Mesendoderm (in vitro differentiated cells): ENCODE measurements at regions not wholly inside any gene's neighbourhood (a gene's known extent, or its start where the extent isn't known, plus 50 kb on each side); places are given as distances from the start of the nearest gene placed in this dataset.
A peak's percentile ranks its signal among the peaks of the same experiment; 100 is the strongest.

Experiments used
- DNase-seq: peaks from one replicate; pipeline ENCODE4 v3.0.0; 2013
- H2AK5ac ChIP-seq: 2 replicates; pipeline ENCODE4 v1.6.1; 2013; ENCODE audit warnings: low read length, inconsistent platforms
- H2BK120ac ChIP-seq: 2 replicates; pipeline ENCODE4 v1.6.1; 2013; ENCODE audit warnings: low read depth, mild to moderate bottlenecking, low read length, moderate library complexity, mixed read lengths
- H2BK15ac ChIP-seq: replicated peaks from 2 replicates; pipeline ENCODE4 v1.6.1; 2013; ENCODE audit warnings: low read depth, mild to moderate bottlenecking, moderate library complexity
- H2BK5ac ChIP-seq: 2 replicates; pipeline ENCODE4 v1.6.1; 2013; ENCODE audit warnings: low read length, inconsistent platforms
- H3K18ac ChIP-seq: 2 replicates; pipeline ENCODE4 v1.6.1; 2013; ENCODE audit warnings: mild to moderate bottlenecking, low read length, mixed read lengths
- H3K23ac ChIP-seq: one replicate; pipeline ENCODE4 v1.6.1; 2013; ENCODE audit warnings: low read length
- H3K27ac ChIP-seq: 2 replicates; pipeline ENCODE4 v1.5.1; 2013; ENCODE audit warnings: low read depth, mild to moderate bottlenecking, inconsistent platforms, low read length, moderate library complexity
- H3K27me3 ChIP-seq: 2 replicates; pipeline ENCODE4 v1.6.1; 2013; ENCODE audit warnings: low read length, control low read depth, mild to moderate bottlenecking, inconsistent platforms; ENCODE audit not compliant: insufficient read depth, poor library complexity
- H3K36me3 ChIP-seq: 2 replicates; pipeline ENCODE4 v1.6.1; 2013; ENCODE audit warnings: low read length, inconsistent platforms; ENCODE audit not compliant: control insufficient read depth, insufficient read depth
- H3K4ac ChIP-seq: one replicate; pipeline ENCODE4 v1.6.1; 2013; ENCODE audit warnings: low read depth, mild to moderate bottlenecking, low read length, moderate library complexity
- H3K4me1 ChIP-seq: 2 replicates; pipeline ENCODE4 v1.6.1; 2013; ENCODE audit warnings: low read depth, low read length, inconsistent platforms; ENCODE audit not compliant: control insufficient read depth
- H3K4me2 ChIP-seq: 2 replicates; pipeline ENCODE4 v1.6.1; 2013; ENCODE audit warnings: low read length
- H3K4me3 ChIP-seq: 2 replicates; pipeline ENCODE4 v1.5.1; 2013; ENCODE audit warnings: mild to moderate bottlenecking, low read length
- H3K56ac ChIP-seq: one replicate; pipeline ENCODE4 v1.6.1; 2013; ENCODE audit warnings: low read length
- H3K79me1 ChIP-seq: 2 replicates; pipeline ENCODE4 v1.6.1; 2013; ENCODE audit warnings: low read length, inconsistent platforms
- H3K79me2 ChIP-seq: 2 replicates; pipeline ENCODE4 v1.6.1; 2013; ENCODE audit warnings: mild to moderate bottlenecking, low read length; ENCODE audit not compliant: control insufficient read depth, insufficient read depth
- H3K9ac ChIP-seq: 2 replicates; pipeline ENCODE4 v1.6.1; 2013; ENCODE audit warnings: low read length, inconsistent platforms
- H4K5ac ChIP-seq: one replicate; pipeline ENCODE4 v1.6.1; 2013; ENCODE audit warnings: low read length
- H4K8ac ChIP-seq: one replicate; pipeline ENCODE4 v1.6.1; 2013; ENCODE audit warnings: low read depth, mild to moderate bottlenecking, control low read depth, low read length, moderate library complexity
- WGBS: extraction: QIAGEN DNeasy Blood & Tissue Kit; methylation state at CpG from one replicate; pipeline ENCODE4 v1.1.7; 2013; ENCODE audit warnings: low lambda C conversion rate, missing lambda C conversion rate; ENCODE audit not compliant: insufficient coverage; ENCODE audit errors: extremely low coverage; 5-methylcytosine and 5-hydroxymethylcytosine counted together

DNA sequence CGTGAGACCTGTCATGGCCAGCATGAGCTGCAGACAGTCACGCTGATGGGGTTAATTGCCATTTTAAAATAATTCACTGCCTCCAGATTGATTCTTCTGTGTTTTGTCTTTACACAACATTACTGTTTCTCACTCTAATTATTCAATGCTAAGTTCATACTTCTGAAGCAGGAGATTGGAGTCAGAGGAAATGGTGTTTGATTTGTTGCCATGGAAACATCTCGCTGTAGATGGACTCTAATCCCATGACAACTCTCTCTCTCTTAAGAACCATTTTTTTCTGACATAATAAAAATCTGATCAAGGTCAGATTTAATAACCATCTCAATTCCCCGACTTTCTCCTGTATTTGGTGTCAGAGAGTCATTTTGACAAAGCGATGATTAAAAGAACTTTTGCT lies 209.0 kb downstream of the IDS start:
- no peak overlapping the region for H3K4me3 ChIP-seq
- no peaks in the 10 kb centered on the region for H3K36me3 ChIP-seq
- H2BK120ac ChIP-seq: no peak overlapping the region
- no peak overlapping the region for H3K4ac ChIP-seq
- no peak overlapping the region for H3K18ac ChIP-seq
- no peak overlapping the region for H3K27ac ChIP-seq
- H2BK5ac ChIP-seq: no peak overlapping the region
- H3K23ac ChIP-seq: no peak overlapping the region
- WGBS: no CpG with 5 or more reads among the region's 5 CpGs
- H3K56ac ChIP-seq: no peak overlapping the region
- no peak overlapping the region for H3K9ac ChIP-seq
- H3K79me1 ChIP-seq: no peaks in the 10 kb centered on the region
- H3K27me3 ChIP-seq: no peaks in the 10 kb centered on the region
- no peak overlapping the region for H3K4me2 ChIP-seq
- no peak overlapping the region for H4K8ac ChIP-seq
- no peak for DNase-seq
- H4K5ac ChIP-seq: no peak overlapping the region
- no peaks in the 10 kb centered on the region for H3K79me2 ChIP-seq
- no peaks in the 10 kb centered on the region for H3K4me1 ChIP-seq
- H2AK5ac ChIP-seq: no peak overlapping the region
- H2BK15ac ChIP-seq: no peak overlapping the region

GRCh38 chrX:149286940-149287349 lies 218.2 kb downstream of the IDS start:
- Histone ChIP-seq H4K8ac (no peak overlapping the region), H3K4me1 (no peaks in the 10 kb centered on the region), H3K79me1 (no peaks in the 10 kb centered on the region), H3K4ac (no peak overlapping the region), H3K27me3 (no peaks in the 10 kb centered on the region), H3K36me3 (no peaks in the 10 kb centered on the region), H4K5ac (no peak overlapping the region), H3K4me3 (no peak overlapping the region), H3K56ac (no peak overlapping the region), H2AK5ac (no peak overlapping the region), H3K9ac (no peak overlapping the region), H2BK5ac (no peak overlapping the region), H2BK120ac (no peak overlapping the region), H3K4me2 (no peak overlapping the region), H3K27ac (no peak overlapping the region), H2BK15ac (no peak overlapping the region), H3K79me2 (no peaks in the 10 kb centered on the region), H3K23ac (no peak overlapping the region), H3K18ac (no peak overlapping the region)
- DNase-seq: peak; percentile 50
- no CpG with 5 or more reads among the region's 4 CpGs for WGBS

DNA sequence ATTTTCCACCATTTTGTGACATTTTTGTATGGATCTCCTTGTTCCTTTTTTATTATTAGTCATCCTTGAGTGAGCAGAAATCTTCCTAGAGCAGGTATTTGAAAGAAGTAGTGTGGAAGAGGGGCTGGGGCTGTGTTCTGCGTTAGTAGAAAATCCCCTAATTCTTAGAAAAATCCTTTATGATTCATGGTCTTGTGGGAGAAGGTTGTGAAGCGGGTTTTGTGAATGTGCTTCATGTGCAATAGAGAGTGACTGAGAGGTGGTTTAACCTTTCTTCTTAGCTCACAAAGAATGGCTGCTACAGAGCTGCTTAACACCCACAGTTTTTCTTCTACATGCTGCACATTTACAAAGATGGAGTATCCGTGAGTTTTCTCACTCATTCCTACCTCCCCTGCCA lies 220.5 kb downstream of the IDS start:
- H3K79me1 ChIP-seq: no peaks in the 10 kb centered on the region
- H3K4me1 ChIP-seq: no peaks in the 10 kb centered on the region
- H2BK120ac ChIP-seq: no peak overlapping the region
- no peaks in the 10 kb centered on the region for H3K79me2 ChIP-seq
- H2AK5ac ChIP-seq: no peak overlapping the region
- H3K4ac ChIP-seq: no peak overlapping the region
- H4K5ac ChIP-seq: no peak overlapping the region
- no peak overlapping the region for H3K4me2 ChIP-seq
- no peak overlapping the region for H4K8ac ChIP-seq
- no peaks in the 10 kb centered on the region for H3K27me3 ChIP-seq
- no peak overlapping the region for H2BK5ac ChIP-seq
- DNase-seq: no peak
- H3K56ac ChIP-seq: no peak overlapping the region
- no CpG with 5 or more reads among the region's 3 CpGs for whole genome bisulfite sequencing
- no peak overlapping the region for H3K9ac ChIP-seq
- no peak overlapping the region for H3K27ac ChIP-seq
- no peaks in the 10 kb centered on the region for H3K36me3 ChIP-seq
- no peak overlapping the region for H2BK15ac ChIP-seq
- H3K23ac ChIP-seq: no peak overlapping the region
- H3K4me3 ChIP-seq: no peak overlapping the region
- no peak overlapping the region for H3K18ac ChIP-seq

- DNase-seq: no peak
- Histone ChIP-seq H3K79me1 (no peaks in the 10 kb centered on the region), H3K56ac (no peak overlapping the region), H3K4me1 (no peaks in the 10 kb centered on the region), H3K18ac (no peak overlapping the region), H3K27ac (no peak overlapping the region), H3K4me3 (no peak overlapping the region), H3K79me2 (no peaks in the 10 kb centered on the region), H3K23ac (no peak overlapping the region), H2BK120ac (no peak overlapping the region), H4K5ac (no peak overlapping the region), H3K36me3 (no peaks in the 10 kb centered on the region), H3K4ac (no peak overlapping the region), H2AK5ac (no peak overlapping the region), H3K9ac (no peak overlapping the region), H2BK15ac (no peak overlapping the region), H3K4me2 (no peak overlapping the region), H3K27me3 (no peaks in the 10 kb centered on the region), H4K8ac (no peak overlapping the region), H2BK5ac (no peak overlapping the region)
Observed at GRCh38 chrX:149283853-149284252, 221.3 kb downstream of the IDS start.

- Histone ChIP-seq H2BK120ac (no peak overlapping the region), H3K4me3 (no peak overlapping the region), H3K9ac (no peak overlapping the region), H3K27me3 (no peaks in the 10 kb centered on the region), H3K4ac (no peak overlapping the region), H3K27ac (no peak overlapping the region), H3K23ac (no peak overlapping the region), H3K18ac (no peak overlapping the region), H2BK5ac (no peak overlapping the region), H2AK5ac (no peak overlapping the region), H3K4me1 (no peaks in the 10 kb centered on the region), H4K5ac (no peak overlapping the region), H4K8ac (no peak overlapping the region), H3K79me2 (no peaks in the 10 kb centered on the region), H3K79me1 (no peaks in the 10 kb centered on the region), H3K36me3 (no peaks in the 10 kb centered on the region), H3K4me2 (no peak overlapping the region), H3K56ac (no peak overlapping the region), H2BK15ac (no peak overlapping the region)
- WGBS: no CpG with 5 or more reads among the region's 1 CpG
- DNase-seq: no peak
Observed at GRCh38 chrX:149282909-149283308, 222.2 kb downstream of the IDS start.

DNA sequence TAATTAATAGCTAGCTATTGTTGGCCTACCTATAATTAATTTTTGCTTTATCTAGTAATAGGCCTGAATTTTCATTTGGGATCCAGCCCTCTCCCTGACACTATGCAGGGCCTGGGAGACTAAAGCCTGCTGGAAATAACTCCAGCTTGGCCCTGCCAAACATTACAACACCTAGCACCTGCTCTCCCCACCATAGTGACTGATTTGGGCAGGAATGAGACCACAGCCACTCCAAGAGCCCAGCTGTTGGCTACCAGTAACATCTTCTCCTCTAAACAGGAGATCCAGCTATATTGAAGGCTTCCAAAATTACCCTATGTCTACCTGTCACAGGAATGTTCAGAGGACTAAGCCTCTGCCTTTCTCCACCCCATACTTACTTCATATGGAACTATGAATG lies 225.1 kb downstream of the IDS start:
- Histone ChIP-seq H3K4me3 (no peak overlapping the region), H3K27ac (no peak overlapping the region), H3K9ac (no peak overlapping the region), H3K4ac (no peak overlapping the region), H3K79me1 (no peaks in the 10 kb centered on the region), H3K27me3 (no peaks in the 10 kb centered on the region), H4K8ac (no peak overlapping the region), H4K5ac (no peak overlapping the region), H3K23ac (no peak overlapping the region), H3K4me1 (no peaks in the 10 kb centered on the region), H3K36me3 (no peaks in the 10 kb centered on the region), H2BK15ac (no peak overlapping the region), H2BK120ac (no peak overlapping the region), H2AK5ac (no peak overlapping the region), H3K79me2 (no peaks in the 10 kb centered on the region), H3K18ac (no peak overlapping the region), H2BK5ac (no peak overlapping the region), H3K4me2 (no peak overlapping the region), H3K56ac (no peak overlapping the region)
- DNase-seq: no peak
